Frontal cortex (tissue), 3 donors: ENCODE measurements at regions not wholly inside any gene's neighbourhood (a gene's known extent, or its start where the extent isn't known, plus 50 kb on each side); places are given as distances from the start of the nearest gene placed in this dataset.

Experiments used
- DNase-seq, 2 donors: peaks; one replicate each; pipeline ENCODE4 v3.0.0; 2012; ENCODE audit warnings: low spot score in 2 of 2
- FAIRE-seq: peaks from 2 replicates; lab custom pipeline; 2012; peaks lifted over from hg19 to GRCh38; lab: Jason Lieb, UNC
- donor health status: control.
- donor health status: control.
- donor health status: control.

DNA sequence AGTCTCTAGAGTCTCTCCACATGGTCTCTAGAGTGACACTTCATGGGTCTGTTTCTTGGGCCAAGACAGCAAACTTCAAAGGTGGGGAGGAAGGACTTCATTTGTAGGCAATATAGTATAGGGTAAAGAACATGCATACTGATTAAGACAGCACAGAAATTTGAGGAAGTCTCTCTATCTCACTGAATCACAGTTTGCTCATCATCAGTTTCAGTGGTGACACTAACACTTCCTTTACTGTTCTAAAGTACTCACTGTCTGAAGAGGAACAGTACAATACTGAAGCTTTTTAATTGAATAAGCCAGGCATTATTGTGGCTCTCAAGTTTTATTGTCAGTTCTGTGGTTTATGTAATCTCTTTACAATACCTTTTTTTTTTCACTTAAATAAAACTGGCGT, 656.4 kb upstream of the CDH8 start:
- DNase-seq = no peak
- FAIRE-seq = no peak

DNA sequence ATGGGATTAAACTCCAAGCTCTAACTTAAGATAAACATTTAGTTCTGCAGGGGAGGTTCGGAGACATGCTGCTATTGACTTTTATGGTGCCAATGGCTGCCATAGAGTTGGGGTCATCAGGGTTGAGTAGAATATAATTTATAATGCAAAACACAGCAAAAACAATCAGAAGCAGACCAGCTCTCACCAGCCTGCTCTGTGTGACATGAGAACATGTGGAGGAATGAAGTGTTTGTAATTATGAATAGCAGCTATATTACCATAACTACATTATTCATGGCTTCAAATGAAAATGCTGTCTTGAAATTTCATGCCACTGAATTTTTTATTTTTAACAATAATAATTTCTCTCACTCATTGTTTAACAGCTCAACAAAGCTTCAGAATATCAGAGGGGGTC, 645.6 kb upstream of the CDH8 start:
- FAIRE-seq = no peak
- DNase-seq = no peak

DNA sequence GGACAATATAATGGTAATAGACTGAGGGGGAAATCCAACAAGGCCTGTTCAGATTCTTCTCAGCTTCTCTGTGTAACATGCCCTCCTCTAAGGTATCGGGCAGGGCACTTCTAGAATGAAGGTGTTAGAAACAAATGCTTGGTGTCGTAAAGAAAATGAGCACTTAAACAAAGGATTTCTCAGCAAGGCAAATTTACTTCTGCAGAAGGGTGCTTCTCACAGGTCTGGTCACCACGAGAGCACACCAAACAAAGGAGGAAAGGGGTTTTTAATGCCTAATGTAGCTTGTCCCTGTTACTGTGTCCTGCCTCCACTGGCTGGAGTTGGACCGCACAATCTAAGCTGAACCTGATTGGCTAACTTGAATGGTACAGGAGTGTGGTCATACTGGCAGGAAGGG, 642.6 kb upstream of the CDH8 start:
- no peak for FAIRE-seq
- DNase-seq = no peak

DNA sequence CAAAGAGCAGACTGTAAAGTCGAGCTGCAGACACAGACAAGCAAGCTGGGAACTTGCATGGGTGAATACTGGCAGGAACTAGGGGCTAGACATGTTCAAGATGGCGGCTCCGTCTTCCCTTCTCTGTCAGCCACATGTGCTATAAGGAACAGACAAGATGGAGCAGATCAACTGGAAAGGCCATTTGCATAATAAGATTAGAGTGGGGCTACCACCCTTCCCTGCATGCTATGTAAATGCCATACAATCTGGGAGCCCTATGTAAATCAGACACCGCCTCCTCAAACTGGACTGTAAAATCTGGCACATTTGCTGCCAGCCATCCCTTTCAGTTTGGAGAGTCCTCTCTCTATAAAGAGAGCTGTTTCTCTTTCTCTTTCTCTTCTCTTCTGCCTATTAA, 640.1 kb upstream of the CDH8 start:
- FAIRE-seq = no peak
- DNase-seq = no peak

DNA sequence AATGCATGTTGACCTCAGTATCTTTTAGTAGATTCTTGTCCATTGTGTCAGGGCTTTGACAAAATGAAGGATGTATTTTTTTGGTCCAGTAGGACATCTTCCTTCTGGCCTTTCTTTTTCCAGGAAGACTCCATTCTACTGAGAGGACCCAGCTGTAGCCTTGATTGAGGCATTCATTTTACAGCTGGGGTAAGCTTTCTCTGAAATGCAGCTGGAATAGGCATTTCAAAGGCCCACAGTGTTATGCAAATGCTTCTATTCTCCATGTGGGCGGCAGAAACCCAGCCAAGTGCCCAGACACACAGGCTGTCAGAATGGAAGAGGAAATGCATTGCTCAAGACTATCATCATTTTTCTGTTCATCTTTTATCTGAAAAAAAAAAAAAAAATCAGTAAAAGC, 629.0 kb upstream of the CDH8 start:
- peak; percentile 4 to 11 for DNase-seq
- peak; percentile 10 for FAIRE-seq

DNA sequence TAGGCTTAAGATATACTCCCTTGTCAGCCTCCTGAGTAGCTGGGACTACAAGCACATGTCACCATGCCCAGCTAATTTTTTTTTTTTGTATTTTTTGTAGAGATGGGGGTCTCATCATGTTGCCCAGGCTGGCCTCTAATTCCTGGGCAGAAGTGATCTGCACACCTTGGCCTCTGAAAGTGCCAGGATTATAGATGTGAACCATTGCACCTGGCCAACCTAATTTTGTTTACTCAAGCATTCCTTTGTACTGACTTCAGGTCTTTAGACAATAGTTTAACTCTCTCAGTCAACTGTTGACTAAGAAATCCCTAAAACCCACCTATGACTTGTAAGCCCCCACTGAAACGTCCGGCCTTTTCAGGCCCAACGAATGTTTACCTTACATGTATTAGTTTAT, 628.3 kb upstream of the CDH8 start:
- DNase-seq (no peak), FAIRE-seq (no peak)

DNA sequence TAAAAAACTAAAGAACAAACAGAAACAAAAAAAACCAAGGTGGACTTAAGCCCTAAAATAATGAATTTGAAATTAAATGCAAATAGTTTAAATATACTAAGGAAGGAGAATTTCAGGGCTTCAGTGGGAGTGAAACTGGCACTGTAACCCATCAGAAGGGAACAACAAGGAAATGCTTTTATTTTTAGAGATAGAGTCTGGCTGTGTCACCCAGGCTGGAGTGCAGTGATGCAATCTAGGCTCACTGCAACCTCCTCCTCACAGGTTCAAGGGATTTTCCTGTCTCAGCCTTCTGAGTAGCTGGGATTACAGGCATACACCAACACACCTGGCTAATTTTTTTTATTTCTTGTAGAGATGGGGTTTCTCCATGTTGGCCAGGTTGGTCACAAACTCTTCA, 625.2 kb upstream of the CDH8 start:
- no peak for DNase-seq
- no peak for FAIRE-seq

DNA sequence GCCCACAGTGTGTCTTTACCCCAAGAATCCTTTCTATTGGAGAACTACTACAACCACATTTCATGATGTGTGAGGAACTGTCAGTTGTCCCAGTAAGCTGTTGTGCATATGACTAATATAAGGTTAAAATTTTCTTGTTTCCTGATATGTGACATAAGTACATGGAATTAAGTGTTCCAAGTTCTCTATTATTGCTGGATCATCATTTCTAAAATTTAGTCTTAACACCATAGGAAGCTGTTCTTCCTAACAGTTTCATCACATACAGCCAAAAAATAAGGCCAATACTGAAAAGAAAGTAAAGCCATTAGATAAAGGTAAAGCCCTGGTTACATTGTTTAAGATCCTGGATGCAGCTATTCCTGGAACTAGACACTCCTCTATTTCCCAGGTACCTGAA, 620.9 kb upstream of the CDH8 start:
- no peak for FAIRE-seq
- DNase-seq = no peak

DNA sequence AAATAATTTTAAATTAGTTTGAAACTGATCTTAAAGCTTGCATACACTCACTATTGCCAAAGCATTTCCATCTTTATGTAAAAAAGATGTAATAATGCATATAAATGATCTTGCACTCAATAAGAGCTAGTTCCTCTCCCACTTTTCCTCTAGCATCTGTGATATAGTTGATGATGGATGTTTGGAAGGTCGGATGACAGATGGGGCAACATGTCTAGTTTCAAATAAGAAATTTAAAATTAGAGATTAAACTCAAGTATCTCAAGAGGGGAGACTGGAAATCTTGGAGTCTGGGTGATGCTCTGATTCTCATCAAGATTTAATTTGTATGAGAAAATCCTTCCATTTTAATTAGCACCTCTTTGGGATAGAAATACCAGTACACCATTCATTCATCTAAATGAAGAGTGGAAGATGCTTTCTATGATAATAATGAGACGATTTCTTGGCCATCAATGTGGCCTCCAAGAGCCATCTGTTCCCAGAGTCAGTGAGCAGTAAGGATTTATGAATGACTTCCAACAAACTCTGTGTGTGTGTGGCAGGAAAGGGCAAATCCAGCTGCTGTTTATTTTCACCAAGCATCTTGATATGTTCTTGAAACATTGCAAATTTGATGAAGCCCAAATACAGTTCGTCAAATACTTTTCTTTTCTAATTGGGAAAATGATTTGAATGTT, 616.3 kb upstream of the CDH8 start:
- DNase-seq (no peak), FAIRE-seq (no peak)

DNA sequence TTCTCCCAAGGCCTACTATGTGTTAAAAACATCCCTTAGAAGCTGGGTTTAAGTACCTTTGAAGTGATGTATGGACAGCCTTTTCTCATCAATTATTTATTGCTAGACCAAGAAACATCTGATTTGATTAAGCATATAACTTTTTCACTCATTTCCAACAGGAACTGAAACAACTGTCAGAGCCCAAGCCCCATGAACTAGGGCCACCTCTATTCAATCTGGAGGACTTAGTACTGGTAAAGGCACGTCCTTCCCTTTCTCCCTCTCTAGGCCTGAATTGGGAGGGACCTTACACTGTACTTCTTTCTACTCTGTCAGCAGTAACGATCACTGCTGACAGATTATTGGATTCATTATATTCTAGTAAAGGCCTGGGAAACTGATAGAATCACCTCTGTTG, 612.0 kb upstream of the CDH8 start:
- FAIRE-seq (no peak), DNase-seq (no peak)

DNA sequence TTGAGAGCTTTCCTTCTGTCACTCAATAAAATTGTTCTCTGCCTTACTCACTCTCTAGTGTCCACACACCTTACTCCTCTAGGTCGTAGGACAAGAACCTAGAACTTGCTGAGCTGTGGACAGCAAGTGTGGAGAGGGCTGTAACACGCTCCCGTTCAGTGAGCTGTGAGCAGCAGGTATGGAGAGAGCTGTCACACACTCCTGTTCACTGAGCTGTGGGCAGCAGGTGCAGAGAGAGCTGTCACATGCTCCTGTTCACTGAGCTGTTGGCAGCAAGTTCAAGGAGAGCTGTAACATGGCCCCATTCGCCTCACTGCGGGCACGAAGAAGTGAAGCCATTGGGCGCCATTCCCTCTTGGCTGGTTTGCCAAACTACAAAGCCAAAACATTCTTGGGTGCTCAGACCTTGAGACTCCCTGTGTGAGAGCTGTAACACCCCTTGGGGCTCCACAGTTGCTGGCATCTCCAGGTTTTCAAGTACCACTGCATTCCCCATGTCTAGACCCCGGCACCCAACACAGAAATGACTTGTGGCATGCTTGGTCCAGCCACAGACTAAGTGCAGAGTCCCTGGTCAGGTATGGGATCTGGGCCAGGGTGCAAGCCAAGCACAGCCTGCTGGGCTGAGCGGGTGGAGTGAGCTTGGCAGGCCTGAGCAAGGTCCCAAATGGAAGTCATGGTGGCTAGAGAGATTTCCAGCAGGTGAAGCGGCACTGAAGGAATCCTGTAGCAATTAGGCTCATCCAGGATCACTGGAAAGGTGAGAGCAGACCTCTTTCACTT, 608.0 kb upstream of the CDH8 start:
- no peak for FAIRE-seq
- no peak for DNase-seq

DNA sequence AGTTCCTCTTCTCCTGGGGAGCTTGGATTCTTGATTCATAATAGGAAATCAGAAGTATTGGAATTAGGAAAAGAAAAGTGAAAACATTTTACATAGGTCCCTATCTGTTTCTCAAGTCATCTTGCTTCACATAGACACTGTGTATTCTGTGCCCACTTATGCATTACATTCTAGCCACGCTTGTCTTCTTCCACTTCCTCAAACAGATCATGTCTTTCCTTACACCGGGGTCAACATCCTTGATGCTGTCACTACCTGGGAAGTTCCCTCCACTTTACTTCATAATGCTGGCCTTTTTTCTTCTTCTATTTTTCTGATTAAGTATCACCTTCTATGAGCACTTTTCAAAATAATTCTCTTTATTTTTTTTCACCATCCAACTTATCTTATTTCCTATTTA, 606.4 kb upstream of the CDH8 start:
- DNase-seq (no peak), FAIRE-seq (no peak)

DNA sequence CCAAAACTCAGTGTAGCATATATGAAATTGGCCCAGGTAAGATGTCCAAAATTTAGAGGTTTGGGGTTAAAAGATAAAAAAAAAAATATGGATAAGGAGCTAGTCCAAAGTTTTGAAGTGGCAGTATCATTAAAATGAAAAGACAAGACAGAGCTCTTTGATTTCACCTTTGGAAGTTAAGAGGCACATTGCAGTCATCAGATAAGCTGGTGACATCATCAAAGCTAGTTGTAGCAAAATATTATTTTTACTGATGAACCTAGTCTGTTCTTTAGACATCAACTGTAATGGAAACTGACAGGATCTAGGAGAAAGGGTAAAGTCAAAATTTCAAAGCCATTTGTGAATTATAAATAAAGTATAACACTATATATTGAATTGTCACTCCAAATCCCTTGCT, 603.7 kb upstream of the CDH8 start:
- DNase-seq (no peak), FAIRE-seq (no peak)

DNA sequence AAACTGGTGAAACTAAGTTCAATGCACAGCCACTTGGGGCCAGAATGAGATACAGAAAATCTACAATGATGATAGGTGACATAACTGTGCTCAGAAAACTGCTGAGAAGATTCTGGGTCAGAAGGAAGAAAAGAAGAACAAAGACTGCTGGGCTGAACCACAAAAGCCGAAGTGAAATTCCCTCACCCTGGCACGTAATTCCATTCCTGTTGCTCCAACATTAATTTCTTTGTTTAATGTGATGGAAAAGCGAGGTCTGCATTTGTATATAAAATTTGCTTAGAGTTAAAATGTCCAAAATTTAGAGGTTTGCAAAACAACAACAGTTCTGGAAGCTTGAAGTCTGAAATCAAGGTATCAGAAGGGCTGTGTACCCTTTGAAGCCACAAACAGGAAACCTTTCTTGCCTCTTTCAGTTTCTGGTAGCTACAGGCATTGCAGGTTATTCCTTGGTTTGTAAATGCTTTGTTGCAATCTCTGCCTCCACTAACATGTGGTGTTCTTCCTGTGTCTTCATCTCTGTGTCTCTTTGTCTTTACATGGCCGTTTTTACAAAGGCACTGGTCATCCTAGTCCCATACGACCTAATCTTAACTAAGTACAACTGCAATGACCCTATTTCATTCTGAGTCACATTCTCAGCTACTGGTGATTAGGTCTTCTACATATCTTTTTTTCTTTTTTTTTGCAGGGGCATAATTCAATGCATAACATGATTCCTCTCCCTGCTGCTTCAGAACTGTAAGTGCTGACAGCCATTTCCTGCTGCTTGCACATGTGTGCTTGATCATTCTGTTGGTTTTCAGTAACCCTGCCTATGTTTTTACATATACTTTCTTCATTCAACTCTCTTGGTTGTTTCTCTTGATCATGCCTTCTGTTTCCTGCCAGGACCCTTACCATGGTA, 603.0 kb upstream of the CDH8 start:
- FAIRE-seq (no peak), DNase-seq (no peak)

DNA sequence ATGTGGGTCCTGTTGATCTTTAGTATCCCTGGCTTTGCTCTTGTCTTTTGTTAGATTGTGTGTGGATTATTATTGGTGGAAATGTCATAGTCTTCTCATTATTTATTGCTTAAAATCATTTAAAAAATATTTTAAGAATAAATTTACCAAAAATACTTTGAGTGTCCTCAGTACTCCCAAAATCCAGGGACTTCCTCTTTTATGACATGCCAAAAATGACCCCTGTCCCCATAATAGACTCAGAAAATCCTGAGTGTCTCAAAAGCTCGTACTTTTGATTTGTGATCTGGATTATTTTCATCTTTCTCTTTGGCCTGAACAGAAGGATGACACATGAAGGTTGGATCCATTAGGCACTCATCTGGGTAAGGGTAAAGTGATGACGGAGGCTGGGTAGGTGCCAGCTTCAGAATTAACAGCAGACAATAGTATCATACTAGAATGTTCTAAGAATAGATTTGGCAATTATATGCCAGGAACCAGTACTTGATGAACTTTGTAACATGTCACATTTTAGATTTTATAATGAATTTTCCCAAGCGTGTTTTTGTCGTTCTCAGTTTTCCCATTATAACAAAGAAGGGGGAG, 602.2 kb upstream of the CDH8 start:
- FAIRE-seq = no peak

DNA sequence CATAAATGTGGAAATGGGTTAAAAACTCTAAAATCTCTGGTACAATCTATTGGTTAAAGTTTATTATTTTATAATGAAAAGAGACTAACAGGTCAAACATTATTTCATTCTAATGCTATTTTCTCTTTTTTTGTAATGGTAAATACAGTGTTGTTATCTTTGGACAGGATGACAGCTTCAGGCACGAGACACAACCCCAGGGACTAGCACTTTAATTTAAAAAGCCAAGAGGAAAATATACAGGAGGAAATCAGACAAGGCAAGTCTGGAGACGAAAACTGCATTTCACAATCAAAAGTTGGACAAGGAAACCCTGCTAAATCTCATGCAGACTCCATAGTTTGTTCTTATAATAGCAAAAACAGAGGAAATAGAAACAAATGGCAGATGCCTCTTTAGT, 589.1 kb upstream of the CDH8 start:
- DNase-seq (no peak), FAIRE-seq (no peak)

More for the DNA sequence above, 602.2 kb upstream of the CDH8 start:
- no peak for DNase-seq

DNA sequence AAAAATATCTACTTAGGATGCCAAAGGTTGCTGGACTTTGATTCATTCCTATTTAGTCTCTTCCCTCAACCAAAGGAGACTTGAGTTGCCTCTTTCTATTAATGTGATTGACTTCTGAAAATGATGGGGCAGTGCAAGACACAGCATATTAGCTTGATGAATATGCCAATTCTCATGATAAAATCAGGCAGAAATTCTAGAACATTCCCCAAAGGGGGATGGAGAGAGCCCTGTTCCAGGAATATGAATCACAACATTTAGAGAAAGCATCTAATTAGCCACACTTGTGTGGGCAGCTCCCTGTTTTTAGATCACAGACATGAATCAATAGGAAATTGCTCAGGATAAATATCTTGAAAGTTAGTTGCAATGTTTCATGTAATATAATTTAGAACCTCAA, 584.0 kb upstream of the CDH8 start:
- FAIRE-seq = no peak
- DNase-seq = no peak

DNA sequence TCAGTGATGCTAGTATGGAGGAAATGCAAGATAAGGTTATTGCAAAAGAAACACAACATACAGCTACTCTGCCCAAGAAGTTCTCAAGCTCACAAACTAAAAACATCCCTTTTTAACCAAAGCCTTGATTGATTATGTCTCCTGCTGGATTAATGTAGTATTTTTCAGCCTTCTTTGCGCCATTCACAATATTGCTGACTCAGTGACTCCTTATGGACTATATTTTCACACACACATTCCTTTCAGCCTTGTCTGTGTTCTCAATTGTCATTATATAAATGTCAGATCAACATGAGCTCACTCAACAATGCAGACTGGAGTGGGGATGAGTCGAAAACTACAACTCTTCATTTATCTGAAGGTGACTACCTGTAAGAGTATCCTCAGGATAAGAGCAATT, 579.3 kb upstream of the CDH8 start:
- DNase-seq (no peak), FAIRE-seq (no peak)

DNA sequence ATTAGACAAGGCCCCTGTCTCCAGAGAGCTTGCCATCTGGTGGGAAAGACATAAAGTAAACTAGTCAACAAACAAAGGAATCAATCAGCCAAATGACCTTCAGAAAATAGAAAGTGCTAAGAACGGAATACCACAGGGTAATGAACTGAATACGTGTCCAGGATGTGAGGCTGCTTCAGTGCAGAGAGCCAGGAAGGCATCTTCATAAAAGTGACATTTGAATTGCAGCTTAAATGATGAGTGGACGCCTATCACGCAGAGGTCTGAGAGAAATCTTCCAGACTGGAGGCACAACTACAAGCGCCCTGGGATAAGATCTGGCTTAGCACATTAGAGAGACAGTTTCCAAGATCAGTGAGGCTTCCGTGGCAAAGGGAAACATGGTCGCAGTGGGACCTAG, 574.1 kb upstream of the CDH8 start:
- DNase-seq (no peak), FAIRE-seq (no peak)

DNA sequence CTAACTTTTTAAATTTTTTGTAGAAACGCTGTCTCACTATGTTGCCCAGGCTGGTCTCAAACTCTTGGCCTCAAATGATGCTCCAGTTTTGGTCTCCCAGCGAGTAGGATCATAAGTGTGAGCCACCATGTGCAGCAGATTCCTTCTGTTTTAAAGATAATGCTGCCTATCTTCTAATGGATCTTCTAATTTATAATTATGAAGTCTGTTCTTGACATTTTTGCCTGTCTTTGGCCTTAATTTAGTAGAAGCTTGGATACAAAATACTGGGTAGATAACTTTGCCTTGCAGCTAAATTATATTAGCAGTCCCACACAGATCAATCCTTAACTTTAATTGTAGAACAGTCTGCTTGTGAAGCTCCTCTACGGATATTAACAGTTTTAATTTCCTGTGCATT, 566.6 kb upstream of the CDH8 start:
- no peak for DNase-seq
- FAIRE-seq = no peak

DNA sequence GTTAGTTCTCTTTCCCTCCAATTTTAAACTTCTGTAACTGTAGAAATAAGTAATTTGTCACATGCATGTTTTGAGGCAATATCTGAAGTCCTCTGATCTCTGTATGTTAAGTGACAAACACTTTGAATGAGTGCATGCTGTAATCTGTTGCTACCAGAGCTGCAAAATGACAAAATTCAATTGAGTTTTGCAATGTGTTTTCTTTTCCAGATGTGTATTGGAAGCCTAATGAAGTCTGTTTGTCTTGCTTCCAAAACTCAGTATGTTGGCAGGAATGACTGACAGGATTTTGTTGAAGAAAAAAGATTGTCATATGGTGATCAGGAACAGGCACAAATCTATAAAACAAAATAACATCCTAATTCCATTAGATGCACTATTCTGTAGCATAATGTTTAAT, 561.6 kb upstream of the CDH8 start:
- DNase-seq = no peak
- no peak for FAIRE-seq
